PC-9 (cell line): ENCODE measurements at regions not wholly inside any gene's neighbourhood (a gene's known extent, or its start where the extent isn't known, plus 50 kb on each side); places are given as distances from the start of the nearest gene placed in this dataset.

Experiments used
- BruUV-seq: library from RNA; stranded (reverse); fragments of 400-500 nt; replicated peaks from 2 replicates; lab custom pipeline; 2021; lab: Mats Ljungman, UMichigan
- CTCF ChIA-PET: fragments of 300-600 bp; sonication (Branson Sonifier 250); formaldehyde crosslinking; loops from one replicate; lab custom pipeline; 2022; ENCODE audit warnings: antibody characterized with exemption; lab: Charles Lee
- POLR2A ChIA-PET: fragments of 300-600 bp; sonication (Branson Sonifier 250); formaldehyde crosslinking; loops from one replicate; lab custom pipeline; 2022; ENCODE audit warnings: antibody characterized with exemption; ENCODE audit not compliant: unreplicated experiment; lab: Charles Lee
- DNase-seq, 2 experiments: peaks; one replicate each; pipeline versions ENCODE4 v3.0.0 to v3.0.0-alpha.2; 2015 to 2022; ENCODE audit warnings: mixed read lengths in 1 of 2
- H2AFZ ChIP-seq: fragments of 200-600 bp; sonication (generic); 2 replicates; pipeline ENCODE4 v1.8.1; 2017; ENCODE audit warnings: antibody characterized with exemption
- H3F3A ChIP-seq: fragments of 200-600 bp; sonication (generic); 2 replicates; pipeline ENCODE4 v1.8.1; 2017; ENCODE audit warnings: antibody characterized with exemption, mild to moderate bottlenecking, low read depth; ENCODE audit not compliant: insufficient read depth
- H3K27ac ChIP-seq: fragments of 200-600 bp; sonication (generic); 2 replicates; pipeline ENCODE4 v1.6.1; 2016; ENCODE audit warnings: mixed run types
- H3K27me3 ChIP-seq: fragments of 200-600 bp; sonication (generic); 2 replicates; pipeline ENCODE4 v1.6.1; 2016; ENCODE audit warnings: low read depth, mixed run types; ENCODE audit not compliant: insufficient read depth
- H3K36me3 ChIP-seq: fragments of 200-600 bp; sonication (generic); 2 replicates; pipeline ENCODE4 v1.6.1; 2016; ENCODE audit warnings: low read depth, mixed run types
- H3K4me1 ChIP-seq: fragments of 200-600 bp; sonication (generic); replicated peaks from 2 replicates; pipeline ENCODE4 v1.6.1; 2016; ENCODE audit warnings: mixed run types; ENCODE audit not compliant: insufficient read depth
- H3K4me2 ChIP-seq: fragments of 200-600 bp; sonication (generic); 2 replicates; pipeline ENCODE4 v1.6.1; 2017; ENCODE audit warnings: mixed run types
- H3K4me3 ChIP-seq: fragments of 200-600 bp; sonication (generic); 2 replicates; pipeline ENCODE4 v1.6.1; 2016; ENCODE audit warnings: mixed run types
- H3K79me2 ChIP-seq: fragments of 200-600 bp; sonication (generic); 2 replicates; pipeline ENCODE4 v1.6.1; 2017; ENCODE audit warnings: low read depth, mixed run types
- H3K9me2 ChIP-seq: fragments of 200-600 bp; sonication (generic); 2 replicates; pipeline ENCODE4 v1.8.1; 2017; ENCODE audit warnings: mild to moderate bottlenecking; ENCODE audit not compliant: insufficient read depth
- H3K9me3 ChIP-seq: fragments of 200-600 bp; sonication (generic); 2 replicates; pipeline ENCODE4 v1.8.1; 2016; ENCODE audit warnings: low read depth; ENCODE audit not compliant: insufficient read depth
- H4K20me1 ChIP-seq: fragments of 200-600 bp; sonication (generic); 2 replicates; pipeline ENCODE4 v1.8.1; 2017; ENCODE audit not compliant: insufficient read depth
- CTCF ChIP-seq: fragments of 200-600 bp; sonication (generic); conservative IDR thresholded peaks from 2 replicates; pipeline ENCODE4 v1.6.1; 2017; ENCODE audit warnings: mixed run types, antibody characterized with exemption, mild to moderate bottlenecking, moderate library complexity
- EZH2 ChIP-seq: fragments of 200-600 bp; sonication (generic); IDR thresholded peaks from 2 replicates; pipeline ENCODE4 v1.8.0; 2017; ENCODE audit warnings: antibody characterized with exemption, low read depth
- intact Hi-C: fragments of 100-400 bp; cut with micrococcal nuclease; formaldehyde crosslinking; loops from one replicate; pipeline ENCODE4 v1.10.0; 2022; ENCODE audit not compliant: unreplicated experiment

- H2AFZ ChIP-seq, result no peak overlapping the region
- intact Hi-C loops, result no loop called here
- no peak overlapping the region for H3K4me3 ChIP-seq
- no peaks in the 10 kb centered on the region for H3K79me2 ChIP-seq
- TF ChIP-seq CTCF, result no peak
- no peak for TF ChIP-seq EZH2
- H4K20me1 ChIP-seq, result no peaks in the 10 kb centered on the region
- no peak overlapping the region for H3K27ac ChIP-seq
- no peak overlapping the region for H3K4me2 ChIP-seq
- no peaks in the 10 kb centered on the region for H3K9me2 ChIP-seq
- DNase-seq, result no peak
- H3K4me1 ChIP-seq, result no peaks in the 10 kb centered on the region
- CTCF ChIA-PET, result no interaction called here
- no peaks in the 10 kb centered on the region for H3F3A ChIP-seq
- H3K9me3 ChIP-seq, result no peaks in the 10 kb centered on the region
- H3K36me3 ChIP-seq, result no peaks in the 10 kb centered on the region
- POLR2A ChIA-PET, result no interaction called here
- BruUV-seq, result no TSS peak
- H3K27me3 ChIP-seq, result peaks cover 31% of the 10 kb centered on the region
These were observed 276.8 kb upstream of the C1orf174 start for GRCh38 chr1:4176841-4177240.

- Histone ChIP-seq H3K9me2 (no peaks in the 10 kb centered on the region), H3K4me3 (no peak overlapping the region), H4K20me1 (no peaks in the 10 kb centered on the region), H2AFZ (no peak overlapping the region), H3K36me3 (no peaks in the 10 kb centered on the region), H3K4me2 (no peak overlapping the region), H3K27ac (no peak overlapping the region), H3K79me2 (no peaks in the 10 kb centered on the region), H3K4me1 (no peaks in the 10 kb centered on the region), H3K27me3 (peaks cover 31% of the 10 kb centered on the region), H3K9me3 (no peaks in the 10 kb centered on the region), H3F3A (no peaks in the 10 kb centered on the region)
- CTCF ChIA-PET, result no interaction called here
- no TSS peak for BruUV-seq
- TF ChIP-seq CTCF (no peak), EZH2 (no peak)
- intact Hi-C loops, result no loop called here
- POLR2A ChIA-PET, result no interaction called here
- no peak for DNase-seq
These were observed 277.5 kb upstream of the C1orf174 start for GRCh38 chr1:4177425-4178150.

- Histone ChIP-seq H3K79me2 (no peaks in the 10 kb centered on the region), H3K9me2 (no peaks in the 10 kb centered on the region), H3K27me3 (peaks cover 23% of the 10 kb centered on the region), H3K4me2 (no peak overlapping the region), H3K9me3 (no peaks in the 10 kb centered on the region), H3K36me3 (no peaks in the 10 kb centered on the region), H3K4me1 (no peaks in the 10 kb centered on the region), H2AFZ (no peak overlapping the region), H3K4me3 (no peak overlapping the region), H3K27ac (no peak overlapping the region), H4K20me1 (no peaks in the 10 kb centered on the region), H3F3A (no peaks in the 10 kb centered on the region)
- no TSS peak for BruUV-seq
- DNase-seq, result no peak
- ChIA-PET POLR2A (no interaction called here), CTCF (no interaction called here)
- intact Hi-C loops, result no loop called here
- no peak for TF ChIP-seq EZH2
- no peak for TF ChIP-seq CTCF
These were observed 278.5 kb upstream of the C1orf174 start for GRCh38 chr1:4178501-4179113.
